Gastroesophageal sphincter (tissue), 4 donors: ENCODE measurements at regions not wholly inside any gene's neighbourhood (a gene's known extent, or its start where the extent isn't known, plus 50 kb on each side); places are given as distances from the start of the nearest gene placed in this dataset.

ENCODE experiments used
- ATAC-seq: fragments of 150-250 bp; one replicate; pipeline ENCODE4 v1.9.1; 2016; ENCODE audit warnings: mild to moderate bottlenecking, moderate library complexity
- H3K27ac ChIP-seq, 4 donors: fragments of 200-600 bp; sonication (generic) in 3 of 4; 1 replicate in 3 of 4; 2 replicates in 1 of 4; pipeline ENCODE4 v1.5.1; 2016 to 2019
- H3K27me3 ChIP-seq: fragments of 200-600 bp; sonication (generic); one replicate; pipeline ENCODE4 v1.5.1; 2019
- H3K36me3 ChIP-seq, 2 donors: fragments of 200-600 bp; sonication (generic); one replicate each; pipeline ENCODE4 v1.5.1; 2019; ENCODE audit warnings: control low read depth in 1 of 2
- H3K4me1 ChIP-seq, 3 donors: fragments of 200-600 bp; sonication (generic); 1 replicate in 2 of 3; 2 replicates in 1 of 3; pipeline ENCODE4 v1.5.1; 2016 to 2019; ENCODE audit warnings: control low read depth in 2 of 3
- H3K4me3 ChIP-seq, 2 donors: fragments of 200-600 bp; sonication (generic); one replicate each; pipeline ENCODE4 v1.5.1; 2019; ENCODE audit warnings: mild to moderate bottlenecking in 1 of 2, moderate library complexity in 1 of 2
- H3K9me3 ChIP-seq, 3 donors: fragments of 200-600 bp; sonication (generic); one replicate each; pipeline ENCODE4 v1.5.1; 2017 to 2019; ENCODE audit warnings: control low read depth in 2 of 3
- CTCF ChIP-seq, 4 experiments: fragments of 200-600 bp in 2 of 4; fragments of 450-650 bp in 2 of 4; sonication (generic) in 1 of 4; IDR thresholded peaks; one replicate each; pipeline ENCODE4 v1.5.1; 2017 to 2019; ENCODE audit warnings: antibody characterized with exemption in 4 of 4, mild to moderate bottlenecking in 2 of 4, moderate library complexity in 2 of 4
- EP300 ChIP-seq: sonication (generic); formaldehyde crosslinking; IDR thresholded peaks from one replicate; pipeline ENCODE4 v1.6.1; 2017; ENCODE audit warnings: antibody characterized with exemption, mild to moderate bottlenecking
- POLR2A ChIP-seq, 2 donors: fragments of 450-650 bp; IDR thresholded peaks; one replicate each; pipeline ENCODE4 v1.6.1; 2017; ENCODE audit warnings: antibody characterized with exemption in 2 of 2, mild to moderate bottlenecking in 2 of 2, moderate library complexity in 1 of 2
- POLR2AphosphoS5 ChIP-seq: sonication (generic); formaldehyde crosslinking; IDR thresholded peaks from one replicate; pipeline ENCODE4 v1.6.1; 2017; ENCODE audit warnings: antibody characterized with exemption
- WGBS, 2 donors: methylation state at CpG; one replicate each; pipeline ENCODE4 v1.1.5; 2018; ENCODE audit warnings: low coverage in 1 of 2; 5-methylcytosine and 5-hydroxymethylcytosine counted together

- Histone ChIP-seq H3K27me3 (no peaks in the 10 kb centered on the region), H3K9me3 (no peaks in the 10 kb centered on the region), H3K4me1 (peaks cover 0 to 7% (median 2%) of the 10 kb centered on the region in 3 donors), H3K36me3 (no peaks in the 10 kb centered on the region), H3K4me3 (no peak overlapping the region), H3K27ac (no peak overlapping the region)
- ATAC-seq, result no peak
- TF ChIP-seq EP300 (no peak), CTCF (IDR thresholded peaks at IDR 0.05) (no peak), POLR2A (IDR thresholded peaks at IDR 0.05) (no peak), POLR2AphosphoS5 (no peak)
- 100% methylated on average over 5 of the region's 5 CpGs; no CpG with 5 or more reads in 1 of the 2 donors for WGBS, 2 donors
Observed at GRCh38 chr10:28801247-28801646, 123.9 kb downstream of the BAMBI start.

- 85 to 100% methylated on average over 1 of the region's 1 CpG for WGBS, 2 donors
- H3K27me3 ChIP-seq, result no peaks in the 10 kb centered on the region
- H3K4me3 ChIP-seq, result no peak overlapping the region
- H3K27ac ChIP-seq, result no peak overlapping the region
- H3K36me3 ChIP-seq, result no peaks in the 10 kb centered on the region
- peaks cover 0 to 13% (median 6%) of the 10 kb centered on the region in 3 donors for H3K4me1 ChIP-seq
- TF ChIP-seq POLR2A (IDR thresholded peaks at IDR 0.05) (no peak), EP300 (no peak), CTCF (IDR thresholded peaks at IDR 0.05) (no peak), POLR2AphosphoS5 (no peak)
- H3K9me3 ChIP-seq, result no peaks in the 10 kb centered on the region
- ATAC-seq, result no peak
Observed at GRCh38 chr10:28801869-28802268, 124.5 kb downstream of the BAMBI start.

- TF ChIP-seq POLR2A (IDR thresholded peaks at IDR 0.05) (no peak), EP300 (no peak)
- ATAC-seq, result no peak
- WGBS, 2 donors, result 100% methylated on average over 1 of the region's 1 CpG
- H3K27ac ChIP-seq, result peak overlapping the region in 1 of 4 donors; percentile 75
- no peaks in the 10 kb centered on the region for H3K9me3 ChIP-seq
- H3K4me1 ChIP-seq, result peaks cover 0 to 27% (median 4%) of the 10 kb centered on the region in 3 donors
- H3K27me3 ChIP-seq, result no peaks in the 10 kb centered on the region
- no peaks in the 10 kb centered on the region for H3K36me3 ChIP-seq
- no peak overlapping the region for H3K4me3 ChIP-seq
Observed at GRCh38 chr10:28805390-28805789, 128.1 kb downstream of the BAMBI start.

- ATAC-seq, result peak; percentile 69
- 13 to 20% methylated on average over 5 of the region's 5 CpGs for WGBS, 2 donors
- Histone ChIP-seq H3K27ac (peak overlapping the region in 3 of 4 donors; percentile 51 to 75 (median 68)), H3K36me3 (no peaks in the 10 kb centered on the region), H3K4me1 (peaks cover 0 to 27% (median 4%) of the 10 kb centered on the region in 3 donors), H3K4me3 (no peak overlapping the region), H3K27me3 (no peaks in the 10 kb centered on the region), H3K9me3 (no peaks in the 10 kb centered on the region)
- TF ChIP-seq CTCF (IDR thresholded peaks at IDR 0.05) (no peak), POLR2AphosphoS5 (no peak), EP300 (no peak), POLR2A (IDR thresholded peaks at IDR 0.05) (no peak)
Observed at GRCh38 chr10:28806488-28806941, 129.2 kb downstream of the BAMBI start.

GRCh38 chr10:28806951-28807759 lies 129.8 kb downstream of the BAMBI start:
- Histone ChIP-seq H3K27ac (peak overlapping the region in 3 of 4 donors; percentile 51 to 75 (median 68)), H3K27me3 (no peaks in the 10 kb centered on the region), H3K4me3 (no peak overlapping the region), H3K4me1 (peaks cover 0 to 27% (median 4%) of the 10 kb centered on the region in 3 donors), H3K9me3 (no peaks in the 10 kb centered on the region), H3K36me3 (no peaks in the 10 kb centered on the region)
- WGBS, 2 donors, result 20 to 52% methylated on average over 5 to 8 of the region's 8 CpGs
- peak; percentile 52 for ATAC-seq
- TF ChIP-seq EP300 (no peak), POLR2AphosphoS5 (no peak), CTCF (IDR thresholded peaks at IDR 0.05) (no peak), POLR2A (IDR thresholded peaks at IDR 0.05) (no peak)
